ENCODE measurements at regions not wholly inside any gene's neighbourhood (a gene's known extent, or its start where the extent isn't known, plus 50 kb on each side); places are given as distances from the start of the nearest gene placed in this dataset.

DNA sequence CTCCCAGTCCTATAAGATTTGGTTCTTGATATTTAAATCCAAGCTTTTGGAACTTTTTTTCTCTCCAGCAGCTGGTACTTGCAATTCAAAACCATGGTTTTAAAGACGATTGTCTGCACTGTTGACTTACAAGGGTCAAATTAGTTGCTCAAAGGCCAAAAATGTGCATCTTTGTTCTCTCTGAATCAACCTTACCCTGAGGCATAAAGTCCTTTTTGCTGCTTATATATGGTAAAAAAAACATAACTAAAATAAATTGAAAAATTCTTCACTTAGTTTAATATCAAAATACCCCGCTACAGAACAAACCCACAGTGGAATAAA is 592.7 kb downstream of the XIRP2 start:
- H4K20me1 ChIP-seq (ENCODE audit: insufficient read depth), result no peaks in the 10 kb centered on the region

More for the DNA sequence above, 592.7 kb downstream of the XIRP2 start:
- H3K27me3 ChIP-seq (ENCODE audit: insufficient read depth), result no peaks in the 10 kb centered on the region
- H3K4me3 ChIP-seq (ENCODE audit: low read depth in 2 of 2, low read length in 1 of 2), result no peak overlapping the region
- no peaks in the 10 kb centered on the region for H3K36me3 ChIP-seq (replicated peaks in 1 of 2; ENCODE audit: control insufficient read depth in 1 of 2, insufficient read depth in 2 of 2, low read length in 1 of 2)
- no peaks in the 10 kb centered on the region for H3K4me1 ChIP-seq (ENCODE audit: control insufficient read depth in 1 of 2, insufficient read depth in 2 of 2, low read depth in 1 of 2, low read length in 1 of 2)
- TF ChIP-seq CHD2 (IDR thresholded peaks at IDR 0.05; ENCODE audit: low read length, partially characterized antibody), result no peak
- no peak for TF ChIP-seq MXI1 (IDR thresholded peaks at IDR 0.05; ENCODE audit: low read depth, low read length)
- no peak for TF ChIP-seq RXRA (IDR thresholded peaks at IDR 0.05; ENCODE audit: borderline replicate concordance, low read depth)
- TF ChIP-seq RAD21 (IDR thresholded peaks at IDR 0.05; ENCODE audit: low read length), result no peak
- TF ChIP-seq IRF3 (IDR thresholded peaks at IDR 0.05; ENCODE audit: low read depth, low read length), result no peak
- no peak for TF ChIP-seq NRF1 (IDR thresholded peaks at IDR 0.05; ENCODE audit: low read depth, low read length)
- no peak for TF ChIP-seq TAF1 (IDR thresholded peaks at IDR 0.05; ENCODE audit: borderline replicate concordance, low read depth, low read length)
- no peak for TF ChIP-seq EP300 (IDR thresholded peaks at IDR 0.05; ENCODE audit: borderline replicate concordance in 1 of 2, low read depth in 1 of 2, low read length in 1 of 2)
- TF ChIP-seq USF1 (IDR thresholded peaks at IDR 0.05; ENCODE audit: borderline replicate concordance, low read depth), result no peak
- TF ChIP-seq GABPA (IDR thresholded peaks at IDR 0.05; ENCODE audit: low read depth), result no peak
- no peak for TF ChIP-seq RFX5 (IDR thresholded peaks at IDR 0.05; ENCODE audit: low read length)
- no peak for TF ChIP-seq FOXM1 (IDR thresholded peaks at IDR 0.05; ENCODE audit: low read depth)
- TF ChIP-seq MEF2A (IDR thresholded peaks at IDR 0.05; ENCODE audit: borderline replicate concordance, low read depth), result no peak
- TF ChIP-seq ELF1 (IDR thresholded peaks at IDR 0.05), result no peak
- TF ChIP-seq, protein P1, sequence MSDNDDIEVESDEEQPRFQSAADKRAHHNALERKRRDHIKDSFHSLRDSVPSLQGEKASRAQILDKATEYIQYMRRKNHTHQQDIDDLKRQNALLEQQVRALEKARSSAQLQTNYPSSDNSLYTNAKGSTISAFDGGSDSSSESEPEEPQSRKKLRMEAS (IDR thresholded peaks at IDR 0.05; ENCODE audit: low read depth), result no peak
- TF ChIP-seq FOSL2 (IDR thresholded peaks at IDR 0.05; ENCODE audit: borderline replicate concordance, low read depth), result no peak
- TF ChIP-seq ZBTB33 (IDR thresholded peaks at IDR 0.05; ENCODE audit: borderline replicate concordance, low read depth), result no peak
- TF ChIP-seq FOXJ3 (CRISPR knock-in tag; IDR thresholded peaks at IDR 0.05), result no peak
- no peak for TF ChIP-seq JUND (IDR thresholded peaks at IDR 0.05)
- no peaks in the 10 kb centered on the region for H3K9me3 ChIP-seq
- ChIA-PET CTCF (no interaction called here), POLR2A (no interaction called here)
- no peaks in the 10 kb centered on the region for H3F3A ChIP-seq (replicated peaks; ENCODE audit: insufficient read depth)
- no peaks in the 10 kb centered on the region for H3K79me2 ChIP-seq (ENCODE audit: insufficient read depth)
- DNase-seq, result no peak
- WGBS (ENCODE audit: low lambda C conversion rate), result 74% methylated on average over 2 of the region's 2 CpGs
- no peak overlapping the region for H3K4me2 ChIP-seq
- H3K27ac ChIP-seq (ENCODE audit: low read depth in 2 of 2, low read length in 1 of 2), result no peak overlapping the region
- H2AFZ ChIP-seq (ENCODE audit: low read depth), result no peak overlapping the region
- H3K9ac ChIP-seq, result no peak overlapping the region
- no peaks in the 10 kb centered on the region for H3K9me2 ChIP-seq

All from SK-N-SH (cell line).